ENCODE measurements at regions not wholly inside any gene's neighbourhood (a gene's known extent, or its start where the extent isn't known, plus 50 kb on each side); places are given as distances from the start of the nearest gene placed in this dataset.

- no peaks in the 10 kb centered on the region for H3K9me3 ChIP-seq (ENCODE audit: control insufficient read depth in 4 of 4, insufficient read depth in 3 of 4, low read length in 3 of 4)
- 91 to 94% methylated on average over 2 of the region's 2 CpGs for WGBS, 2 donors
- H3K4me3 ChIP-seq, result no peak overlapping the region
- no peaks in the 10 kb centered on the region for H3K36me3 ChIP-seq (ENCODE audit: control insufficient read depth in 4 of 4, insufficient read depth in 4 of 4, low read length in 4 of 4)
- H3K4me1 ChIP-seq (ENCODE audit: control insufficient read depth in 5 of 5, insufficient read depth in 5 of 5, low read length in 5 of 5), result no peaks in the 10 kb centered on the region
- no peak overlapping the region for H3K27ac ChIP-seq (ENCODE audit: low read depth in 1 of 2, low read length in 1 of 2)
- H3K27me3 ChIP-seq (ENCODE audit: control insufficient read depth in 3 of 3, insufficient read depth in 3 of 3, low read length in 2 of 3), result no peaks in the 10 kb centered on the region
- no peak overlapping the region for H3K9ac ChIP-seq (ENCODE audit: insufficient read depth in 1 of 2, low read length in 2 of 2)
- DNase-seq, result no peak
- ATAC-seq (ENCODE audit: insufficient read depth, low FRiP score), result no peak
- TF ChIP-seq CTCF (IDR thresholded peaks at IDR 0.05; ENCODE audit: control extremely low read depth, extremely low read depth), result no peak
Observed at GRCh38 chr5:102690910-102691309, 64.2 kb upstream of the PAM start.

DNA sequence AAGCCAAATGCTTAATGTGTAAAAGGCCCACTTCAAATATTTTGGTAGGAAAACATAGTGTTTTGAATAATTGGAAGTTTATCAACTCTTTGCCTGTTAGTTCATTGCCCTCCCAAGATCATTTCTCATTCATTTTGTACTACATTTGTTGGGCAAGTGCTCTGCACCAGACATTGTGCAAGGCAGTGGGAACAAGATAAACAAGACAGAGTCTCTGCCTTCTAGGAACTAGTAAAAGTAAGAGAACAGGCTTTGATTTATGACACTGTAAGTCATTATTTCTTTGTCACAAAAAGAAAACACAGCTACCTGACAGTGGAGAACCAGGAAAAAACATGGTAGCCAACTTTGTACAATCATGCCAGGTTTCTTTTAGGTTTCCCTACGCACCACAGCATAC is 63.7 kb upstream of the PAM start:
- Histone ChIP-seq H3K9ac (ENCODE audit: insufficient read depth in 1 of 2, low read length in 2 of 2) (no peak overlapping the region), H3K4me3 (no peak overlapping the region), H3K36me3 (ENCODE audit: control insufficient read depth in 4 of 4, insufficient read depth in 4 of 4, low read length in 4 of 4) (no peaks in the 10 kb centered on the region), H3K4me1 (ENCODE audit: control insufficient read depth in 5 of 5, insufficient read depth in 5 of 5, low read length in 5 of 5) (no peaks in the 10 kb centered on the region), H3K27ac (ENCODE audit: low read depth in 1 of 2, low read length in 1 of 2) (no peak overlapping the region), H3K27me3 (ENCODE audit: control insufficient read depth in 3 of 3, insufficient read depth in 3 of 3, low read length in 2 of 3) (no peaks in the 10 kb centered on the region), H3K9me3 (ENCODE audit: control insufficient read depth in 4 of 4, insufficient read depth in 3 of 4, low read length in 3 of 4) (no peaks in the 10 kb centered on the region)
- WGBS, 2 donors, result 90% methylated on average over 1 of the region's 1 CpG
- no peak for DNase-seq
- no peak for TF ChIP-seq CTCF (IDR thresholded peaks at IDR 0.05; ENCODE audit: control extremely low read depth, extremely low read depth)
- no peak for ATAC-seq (ENCODE audit: insufficient read depth, low FRiP score)

DNA sequence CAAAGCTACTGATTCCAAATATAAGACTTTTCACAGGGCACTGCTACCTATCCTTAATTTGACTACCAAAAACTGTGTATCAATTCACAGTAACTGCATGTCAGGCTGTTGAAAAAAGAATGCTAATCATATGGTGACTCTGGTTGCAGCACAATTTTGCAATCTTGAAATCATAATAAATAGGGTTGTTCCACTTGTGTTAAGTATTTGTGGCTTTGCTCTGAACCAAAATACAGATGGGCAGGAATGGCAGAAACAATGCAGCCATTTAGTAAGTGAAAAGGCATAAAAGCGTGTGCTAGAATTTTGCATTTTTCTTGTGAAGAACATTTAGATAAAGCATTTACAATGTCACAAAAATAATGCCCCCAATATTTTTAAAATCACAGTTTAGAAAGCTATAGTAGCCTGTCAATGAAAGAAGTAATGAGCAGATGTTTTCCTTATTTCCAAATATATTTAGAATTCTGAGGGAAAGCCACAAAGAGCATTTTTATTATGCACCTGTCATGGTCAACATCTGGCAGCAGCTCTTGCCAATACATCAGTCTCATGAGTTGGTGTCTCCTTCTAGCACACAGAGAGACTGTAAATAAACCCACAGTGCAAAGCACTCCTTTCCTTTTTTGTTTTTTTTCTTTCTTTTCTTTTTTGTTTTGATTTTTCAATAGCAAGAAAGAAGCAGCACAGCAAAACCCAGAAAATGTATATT is 54.8 kb upstream of the PAM start:
- ATAC-seq (ENCODE audit: insufficient read depth, low FRiP score), result no peak
- 94 to 97% methylated on average over 1 of the region's 1 CpG for WGBS, 2 donors

More for the DNA sequence above, 54.8 kb upstream of the PAM start:
- Histone ChIP-seq H3K9ac (ENCODE audit: insufficient read depth in 1 of 2, low read length in 2 of 2) (no peak overlapping the region), H3K9me3 (ENCODE audit: control insufficient read depth in 4 of 4, insufficient read depth in 3 of 4, low read length in 3 of 4) (peaks cover 0 to 1% (median 0%) of the 10 kb centered on the region in 4 donors), H3K36me3 (ENCODE audit: control insufficient read depth in 4 of 4, insufficient read depth in 4 of 4, low read length in 4 of 4) (no peaks in the 10 kb centered on the region), H3K27me3 (ENCODE audit: control insufficient read depth in 3 of 3, insufficient read depth in 3 of 3, low read length in 2 of 3) (no peaks in the 10 kb centered on the region), H3K4me1 (ENCODE audit: control insufficient read depth in 5 of 5, insufficient read depth in 5 of 5, low read length in 5 of 5) (no peaks in the 10 kb centered on the region), H3K27ac (ENCODE audit: low read depth in 1 of 2, low read length in 1 of 2) (no peak overlapping the region), H3K4me3 (no peak overlapping the region)
- TF ChIP-seq CTCF (IDR thresholded peaks at IDR 0.05; ENCODE audit: control extremely low read depth, extremely low read depth), result no peak
- no peak for DNase-seq
